ENCODE measurements at regions not wholly inside any gene's neighbourhood (a gene's known extent, or its start where the extent isn't known, plus 50 kb on each side); places are given as distances from the start of the nearest gene placed in this dataset.
"Not testable (repeated sequence)": the region's sequence is repeated elsewhere in the genome, so short reads cannot be mapped to it uniquely, and the experiment has no call there.

- no peak for DNase-seq (ENCODE audit: low spot score)
Observed at GRCh38 chr4:164575861-164576260, 178.1 kb upstream of the SMIM31 start.

- DNase-seq (ENCODE audit: low spot score): no peak
Observed at GRCh38 chr4:164579270-164579942, 174.5 kb upstream of the SMIM31 start.

- DNase-seq (ENCODE audit: low spot score): no peak
Observed at GRCh38 chr4:164591666-164592065, 162.3 kb upstream of the SMIM31 start.

GRCh38 chr4:164595751-164596150 is 158.2 kb upstream of the SMIM31 start:
- no peak for DNase-seq (ENCODE audit: low spot score)

GRCh38 chr4:164596318-164596878 is 157.5 kb upstream of the SMIM31 start:
- DNase-seq (ENCODE audit: low spot score): no peak

GRCh38 chr4:164596927-164597326 is 157.0 kb upstream of the SMIM31 start:
- DNase-seq (ENCODE audit: low spot score): no peak

- DNase-seq (ENCODE audit: low spot score): no peak
Observed at GRCh38 chr4:164601653-164602052, 152.3 kb upstream of the SMIM31 start.

GRCh38 chr4:164605791-164606190 is 148.1 kb upstream of the SMIM31 start:
- not testable (repeated sequence) for DNase-seq (ENCODE audit: low spot score)

GRCh38 chr4:164606478-164606877 is 147.5 kb upstream of the SMIM31 start:
- DNase-seq (ENCODE audit: low spot score): no peak

GRCh38 chr4:164613256-164613655 is 140.7 kb upstream of the SMIM31 start:
- no peak for DNase-seq (ENCODE audit: low spot score)

GRCh38 chr4:164613792-164614191 is 140.1 kb upstream of the SMIM31 start:
- DNase-seq (ENCODE audit: low spot score): no peak

GRCh38 chr4:164614329-164614728 is 139.6 kb upstream of the SMIM31 start:
- no peak for DNase-seq (ENCODE audit: low spot score)

GRCh38 chr4:164614999-164615398 is 138.9 kb upstream of the SMIM31 start:
- DNase-seq (ENCODE audit: low spot score): no peak

- DNase-seq (ENCODE audit: low spot score): no peak
Observed at GRCh38 chr4:164615964-164616363, 138.0 kb upstream of the SMIM31 start.

GRCh38 chr4:164616961-164617360 is 137.0 kb upstream of the SMIM31 start:
- no peak for DNase-seq (ENCODE audit: low spot score)

GRCh38 chr4:164617426-164617825 is 136.5 kb upstream of the SMIM31 start:
- DNase-seq (ENCODE audit: low spot score): no peak

- no peak for DNase-seq (ENCODE audit: low spot score)
Observed at GRCh38 chr4:164617911-164618310, 136.0 kb upstream of the SMIM31 start.

GRCh38 chr4:164621886-164622521 is 131.9 kb upstream of the SMIM31 start:
- no peak for DNase-seq (ENCODE audit: low spot score)

- DNase-seq (ENCODE audit: low spot score): no peak
Observed at GRCh38 chr4:164623099-164623498, 130.8 kb upstream of the SMIM31 start.

GRCh38 chr4:164639001-164639400 is 114.9 kb upstream of the SMIM31 start:
- DNase-seq (ENCODE audit: low spot score): no peak

- no peak for DNase-seq (ENCODE audit: low spot score)
Observed at GRCh38 chr4:164648151-164648848, 105.6 kb upstream of the SMIM31 start.

GRCh38 chr4:164648849-164649212 is 105.1 kb upstream of the SMIM31 start:
- DNase-seq (ENCODE audit: low spot score): no peak

- DNase-seq (ENCODE audit: low spot score): no peak
Observed at GRCh38 chr4:164659765-164660164, 94.2 kb upstream of the SMIM31 start.
